ENCODE measurements at regions not wholly inside any gene's neighbourhood (a gene's known extent, or its start where the extent isn't known, plus 50 kb on each side); places are given as distances from the start of the nearest gene placed in this dataset.
"Not testable (repeated sequence)": the region's sequence is repeated elsewhere in the genome, so short reads cannot be mapped to it uniquely, and the experiment has no call there.

DNA sequence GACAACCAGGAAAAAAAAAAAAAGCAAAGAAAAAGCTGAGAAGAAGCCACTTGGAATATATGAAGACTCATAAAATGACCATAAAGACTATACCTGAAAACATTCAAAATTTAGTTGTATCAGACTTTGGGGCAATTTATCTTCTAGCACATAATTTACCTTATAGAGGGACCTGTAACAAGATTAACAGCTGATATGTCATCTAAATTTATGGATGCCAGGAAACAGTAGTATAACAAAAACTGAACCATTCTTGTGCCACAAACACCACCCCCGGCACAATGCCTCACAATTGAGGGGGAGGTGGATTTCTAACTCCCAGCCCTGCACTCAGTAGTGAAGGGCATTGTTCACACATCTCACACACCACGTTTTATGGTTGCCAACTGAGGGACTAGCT lies 1352.0 kb downstream of the BRINP3 start:
- Histone ChIP-seq H3K4me2 (ENCODE audit: unreplicated experiment) (no peak overlapping the region), H3K4me1 (ENCODE audit: insufficient read depth) (no peaks in the 10 kb centered on the region), H3K9ac (no peak overlapping the region), H3K27ac (no peak overlapping the region), H3K9me2 (ENCODE audit: insufficient read depth) (no peaks in the 10 kb centered on the region), H3K36me3 (ENCODE audit: low read depth) (no peaks in the 10 kb centered on the region), H2AFZ (no peak overlapping the region), H4K20me1 (ENCODE audit: insufficient read depth) (no peaks in the 10 kb centered on the region), H3F3A (ENCODE audit: insufficient read depth) (no peaks in the 10 kb centered on the region), H3K27me3 (replicated peaks; ENCODE audit: insufficient read depth) (no peaks in the 10 kb centered on the region), H3K4me3 (no peak overlapping the region), H3K79me2 (ENCODE audit: insufficient read depth) (no peaks in the 10 kb centered on the region), H3K9me3 (ENCODE audit: low read depth) (no peaks in the 10 kb centered on the region)
- WGBS, 2 experiments (ENCODE audit: low coverage in 1 of 2, low lambda C conversion rate in 2 of 2, missing lambda C conversion rate in 2 of 2), result 8 to 11% methylated on average over 2 of the region's 2 CpGs
- no peak for DNase-seq
- in situ Hi-C loops (cut with MboI), result no loop called here
- TF ChIP-seq EZH2phosphoT487 (IDR thresholded peaks at IDR 0.05; ENCODE audit: insufficient read depth, low read depth) (no peak), EZH2 (IDR thresholded peaks at IDR 0.05; ENCODE audit: insufficient read depth, poor library complexity, severe bottlenecking) (no peak)

DNA sequence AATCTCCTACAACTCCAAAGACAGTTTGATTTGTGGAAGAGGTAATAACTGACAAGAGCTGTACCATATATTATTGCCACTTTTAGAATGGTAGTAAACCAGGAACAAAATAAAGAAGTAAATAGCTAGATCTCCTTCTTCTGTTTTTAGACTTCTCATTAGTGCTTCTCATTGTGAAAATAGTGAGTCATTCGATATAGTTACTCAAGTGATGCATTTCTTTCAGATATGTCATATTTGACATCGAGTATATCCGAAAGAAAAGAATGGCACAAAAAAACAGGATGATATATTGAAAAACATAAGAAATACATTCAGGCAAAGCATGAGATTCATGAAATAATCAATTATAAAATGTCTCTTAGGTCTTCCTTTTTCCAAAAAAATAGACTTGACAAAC lies 1346.1 kb downstream of the BRINP3 start:
- TF ChIP-seq EZH2phosphoT487 (IDR thresholded peaks at IDR 0.05; ENCODE audit: insufficient read depth, low read depth), result no peak
- TF ChIP-seq EZH2 (IDR thresholded peaks at IDR 0.05; ENCODE audit: insufficient read depth, poor library complexity, severe bottlenecking), result no peak
- in situ Hi-C loops (cut with MboI), result no loop called here
- Histone ChIP-seq H3K4me2 (ENCODE audit: unreplicated experiment) (no peak overlapping the region), H3K4me3 (no peak overlapping the region), H3K27me3 (replicated peaks; ENCODE audit: insufficient read depth) (no peaks in the 10 kb centered on the region), H3F3A (ENCODE audit: insufficient read depth) (no peaks in the 10 kb centered on the region), H3K27ac (no peak overlapping the region), H3K9me3 (ENCODE audit: low read depth) (no peaks in the 10 kb centered on the region), H3K36me3 (ENCODE audit: low read depth) (no peaks in the 10 kb centered on the region), H4K20me1 (ENCODE audit: insufficient read depth) (no peaks in the 10 kb centered on the region), H2AFZ (no peak overlapping the region), H3K4me1 (ENCODE audit: insufficient read depth) (no peaks in the 10 kb centered on the region), H3K9me2 (ENCODE audit: insufficient read depth) (no peaks in the 10 kb centered on the region), H3K9ac (no peak overlapping the region), H3K79me2 (ENCODE audit: insufficient read depth) (no peaks in the 10 kb centered on the region)
- DNase-seq, result no peak
- 25 to 30% methylated on average over 3 of the region's 3 CpGs for WGBS, 2 experiments (ENCODE audit: low coverage in 1 of 2, low lambda C conversion rate in 2 of 2, missing lambda C conversion rate in 2 of 2)

DNA sequence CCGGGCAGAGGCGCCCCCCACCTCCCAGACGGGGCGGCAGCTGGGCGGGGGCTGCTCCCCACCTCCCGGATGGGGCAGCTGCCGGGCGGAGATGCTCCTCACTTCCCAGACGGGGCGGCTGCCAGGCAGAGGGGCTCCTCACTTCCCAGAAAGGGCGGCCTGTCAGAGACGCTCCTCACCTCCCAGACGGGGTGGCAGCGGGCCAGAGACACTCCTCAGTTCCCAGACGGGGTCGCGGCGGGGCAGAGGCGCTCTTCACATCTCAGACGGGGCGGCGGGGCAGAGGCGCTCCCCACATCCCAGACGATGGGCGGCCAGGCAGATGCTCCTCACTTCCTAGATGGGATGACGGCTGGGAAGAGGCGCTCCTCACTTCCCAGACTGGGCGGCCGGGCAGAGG lies 1337.9 kb downstream of the BRINP3 start:
- 71 to 79% methylated on average over 21 to 29 of the region's 29 CpGs for WGBS, 2 experiments (ENCODE audit: low coverage in 1 of 2, low lambda C conversion rate in 2 of 2, missing lambda C conversion rate in 2 of 2)

DNA sequence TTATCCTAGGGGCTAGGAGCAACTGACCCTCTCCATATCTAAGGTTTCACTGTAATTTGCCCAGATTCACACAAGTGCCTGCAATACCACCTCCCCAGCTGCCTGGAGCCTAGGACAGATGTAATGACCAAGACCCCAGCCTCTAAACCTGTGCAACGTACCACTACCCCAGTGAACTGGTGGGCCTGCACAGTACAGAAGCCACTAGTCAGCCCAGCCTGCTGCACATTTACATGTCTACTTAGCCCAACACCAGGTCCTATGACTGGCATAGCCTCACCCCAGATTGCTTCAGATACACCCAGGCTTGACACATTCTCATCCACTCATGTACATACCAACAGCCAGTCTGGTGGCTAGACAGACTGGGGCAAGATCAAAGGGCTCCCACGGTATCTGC lies 1336.6 kb downstream of the BRINP3 start:
- no peaks in the 10 kb centered on the region for H3K27me3 ChIP-seq (replicated peaks; ENCODE audit: insufficient read depth)
- no peak for TF ChIP-seq EZH2 (IDR thresholded peaks at IDR 0.05; ENCODE audit: insufficient read depth, poor library complexity, severe bottlenecking)
- TF ChIP-seq EZH2phosphoT487 (IDR thresholded peaks at IDR 0.05; ENCODE audit: insufficient read depth, low read depth), result no peak
- in situ Hi-C loops (cut with MboI), result no loop called here
- no peak for DNase-seq
- H3K4me3 ChIP-seq, result no peak overlapping the region
- H3K9me3 ChIP-seq (ENCODE audit: low read depth), result no peaks in the 10 kb centered on the region
- H3F3A ChIP-seq (ENCODE audit: insufficient read depth), result no peaks in the 10 kb centered on the region
- H2AFZ ChIP-seq, result no peak overlapping the region
- H3K27ac ChIP-seq, result no peak overlapping the region
- H3K9ac ChIP-seq, result no peak overlapping the region
- H3K4me2 ChIP-seq (ENCODE audit: unreplicated experiment), result no peak overlapping the region
- no peaks in the 10 kb centered on the region for H3K9me2 ChIP-seq (ENCODE audit: insufficient read depth)
- H3K4me1 ChIP-seq (ENCODE audit: insufficient read depth), result no peaks in the 10 kb centered on the region
- H3K79me2 ChIP-seq (ENCODE audit: insufficient read depth), result no peaks in the 10 kb centered on the region
- no peaks in the 10 kb centered on the region for H3K36me3 ChIP-seq (ENCODE audit: low read depth)
- no peaks in the 10 kb centered on the region for H4K20me1 ChIP-seq (ENCODE audit: insufficient read depth)
- WGBS, 2 experiments (ENCODE audit: low coverage in 1 of 2, low lambda C conversion rate in 2 of 2, missing lambda C conversion rate in 2 of 2), result 0 to 10% methylated on average over 2 of the region's 2 CpGs

More for the DNA sequence above, 1337.9 kb downstream of the BRINP3 start:
- H3K4me1 ChIP-seq (ENCODE audit: insufficient read depth); H3K9me2 ChIP-seq (ENCODE audit: insufficient read depth); in situ Hi-C loops (cut with MboI); H4K20me1 ChIP-seq (ENCODE audit: insufficient read depth); H3K9ac ChIP-seq; H3K4me3 ChIP-seq; H3K27ac ChIP-seq; H3K9me3 ChIP-seq (ENCODE audit: low read depth); H3K36me3 ChIP-seq (ENCODE audit: low read depth); DNase-seq; H3F3A ChIP-seq (ENCODE audit: insufficient read depth); H2AFZ ChIP-seq; H3K27me3 ChIP-seq (replicated peaks; ENCODE audit: insufficient read depth); H3K79me2 ChIP-seq (ENCODE audit: insufficient read depth); H3K4me2 ChIP-seq (ENCODE audit: unreplicated experiment): not testable (repeated sequence)
